LoVo (cell line): ENCODE measurements at regions not wholly inside any gene's neighbourhood (a gene's known extent, or its start where the extent isn't known, plus 50 kb on each side); places are given as distances from the start of the nearest gene placed in this dataset.
A peak's percentile ranks its signal among the peaks of the same experiment; 100 is the strongest.

Experiments used
- DNase-seq: peaks from one replicate; pipeline ENCODE4 v3.0.0-alpha.2; 2016; ENCODE audit warnings: low spot score

GRCh38 chr20:6693178-6693807, 74.2 kb upstream of the BMP2 start:
- no peak for DNase-seq

GRCh38 chr20:6692566-6693173, 74.8 kb upstream of the BMP2 start:
- DNase-seq: no peak

- no peak for DNase-seq
Measured at GRCh38 chr20:6691516-6691915, 76.0 kb upstream of the BMP2 start.

GRCh38 chr20:6689339-6689973, 78.0 kb upstream of the BMP2 start:
- DNase-seq: no peak

GRCh38 chr20:6686171-6686570, 81.3 kb upstream of the BMP2 start:
- DNase-seq: no peak

- DNase-seq: no peak
Measured at GRCh38 chr20:6685626-6686025, 81.9 kb upstream of the BMP2 start.

- DNase-seq: peak; percentile 41
Measured at GRCh38 chr20:6685181-6685582, 82.3 kb upstream of the BMP2 start.

- DNase-seq: no peak
Measured at GRCh38 chr20:6683021-6683977, 84.2 kb upstream of the BMP2 start.

GRCh38 chr20:6680854-6681253, 86.6 kb upstream of the BMP2 start:
- no peak for DNase-seq

- DNase-seq: no peak
Measured at GRCh38 chr20:6680441-6680840, 87.0 kb upstream of the BMP2 start.

- no peak for DNase-seq
Measured at GRCh38 chr20:6679086-6679485, 88.4 kb upstream of the BMP2 start.

- DNase-seq: no peak
Measured at GRCh38 chr20:6678101-6678500, 89.4 kb upstream of the BMP2 start.

- DNase-seq: no peak
Measured at GRCh38 chr20:6674831-6675230, 92.7 kb upstream of the BMP2 start.

- DNase-seq: no peak
Measured at GRCh38 chr20:6673071-6673470, 94.4 kb upstream of the BMP2 start.

- DNase-seq: no peak
Measured at GRCh38 chr20:6671829-6672228, 95.7 kb upstream of the BMP2 start.

- DNase-seq: no peak
Measured at GRCh38 chr20:6668546-6668945, 98.9 kb upstream of the BMP2 start.

- no peak for DNase-seq
Measured at GRCh38 chr20:6665621-6666355, 101.7 kb upstream of the BMP2 start.

GRCh38 chr20:6665161-6665560, 102.3 kb upstream of the BMP2 start:
- no peak for DNase-seq

GRCh38 chr20:6664574-6664973, 102.9 kb upstream of the BMP2 start:
- DNase-seq: no peak

- DNase-seq: peak; percentile 66
Measured at GRCh38 chr20:6663751-6664388, 103.6 kb upstream of the BMP2 start.

- no peak for DNase-seq
Measured at GRCh38 chr20:6663104-6663503, 104.4 kb upstream of the BMP2 start.
